HG03521 (cell line): ENCODE measurements at regions not wholly inside any gene's neighbourhood (a gene's known extent, or its start where the extent isn't known, plus 50 kb on each side); places are given as distances from the start of the nearest gene placed in this dataset.

Experiments
- ATAC-seq: cut with Tn5 transposase; IDR thresholded peaks from one replicate; pipeline ENCODE4 v1.9.1; 2021; ENCODE audit warnings: mild to moderate bottlenecking, moderate library complexity; ENCODE audit not compliant: unreplicated experiment

DNA sequence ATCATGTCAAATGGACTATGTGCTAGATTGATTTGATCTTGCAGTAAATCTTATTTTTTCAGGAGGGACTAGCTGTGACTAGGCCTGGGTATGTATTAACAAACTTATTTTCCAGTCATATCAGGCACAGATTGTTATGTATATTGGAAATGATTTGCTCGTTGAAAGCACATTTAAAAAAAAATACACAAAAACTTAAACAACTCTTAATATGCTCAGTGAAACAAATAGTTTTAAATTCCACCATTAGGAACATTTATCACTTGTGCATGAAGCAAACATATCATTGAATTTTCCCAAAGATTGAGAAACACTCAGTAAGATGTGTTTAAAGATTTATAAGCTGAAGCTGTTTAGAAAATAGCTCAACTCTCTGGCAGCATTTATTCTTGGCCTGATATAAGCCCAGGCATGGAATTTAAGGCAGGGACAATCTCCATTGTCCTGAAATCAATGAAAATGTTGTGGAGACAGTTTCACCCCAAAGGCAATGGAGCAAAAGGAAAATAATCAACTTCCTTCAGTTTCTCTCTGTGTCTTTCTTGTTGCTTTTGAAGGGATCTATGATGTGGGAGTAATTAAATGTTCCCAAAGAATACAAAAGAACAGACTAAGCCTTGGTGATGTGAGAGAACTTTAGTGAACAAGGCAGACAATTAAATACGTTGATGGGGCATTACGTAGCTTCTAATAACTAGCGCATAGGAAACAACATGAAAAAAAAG, 250.3 kb downstream of the GPR37 start:
- no peak for ATAC-seq

DNA sequence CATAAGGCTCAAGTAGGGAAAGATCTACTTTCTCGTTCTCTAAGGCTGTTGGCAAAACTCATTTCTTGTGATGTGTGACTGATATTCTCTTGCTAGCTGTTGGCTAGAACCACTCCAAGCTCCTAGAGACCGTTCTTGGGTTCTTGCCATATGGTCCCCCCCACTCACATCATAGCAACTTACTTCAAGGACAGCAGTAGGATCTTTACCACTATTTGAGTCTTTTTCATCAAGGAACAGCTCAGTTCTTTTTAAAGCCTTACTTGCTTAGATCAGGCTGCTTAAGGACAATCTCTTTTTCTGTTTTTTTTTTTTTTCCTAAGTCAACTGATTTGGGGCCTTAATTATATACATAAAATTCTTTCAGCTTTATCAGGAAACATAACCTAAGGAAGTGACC, 251.1 kb downstream of the GPR37 start:
- no peak for ATAC-seq

DNA sequence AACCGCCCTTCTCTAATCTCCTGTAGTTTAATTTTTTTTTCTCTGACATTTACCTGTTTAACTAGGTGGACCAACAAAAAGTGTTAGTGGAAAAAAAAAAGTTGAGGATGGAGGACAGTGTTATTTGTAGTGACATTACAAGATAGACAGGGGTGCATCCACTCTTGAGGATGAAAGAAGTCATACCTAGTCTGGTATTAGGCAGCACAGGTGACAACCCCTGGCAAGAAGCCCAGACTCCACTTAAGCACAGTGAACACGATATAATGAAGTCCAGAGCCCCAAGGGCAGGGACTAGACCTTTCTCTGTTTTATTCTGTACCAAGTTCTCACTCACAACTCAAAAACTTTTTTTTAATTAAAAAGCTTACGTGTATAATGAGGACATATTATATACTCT, 268.4 kb downstream of the GPR37 start:
- no peak for ATAC-seq

DNA sequence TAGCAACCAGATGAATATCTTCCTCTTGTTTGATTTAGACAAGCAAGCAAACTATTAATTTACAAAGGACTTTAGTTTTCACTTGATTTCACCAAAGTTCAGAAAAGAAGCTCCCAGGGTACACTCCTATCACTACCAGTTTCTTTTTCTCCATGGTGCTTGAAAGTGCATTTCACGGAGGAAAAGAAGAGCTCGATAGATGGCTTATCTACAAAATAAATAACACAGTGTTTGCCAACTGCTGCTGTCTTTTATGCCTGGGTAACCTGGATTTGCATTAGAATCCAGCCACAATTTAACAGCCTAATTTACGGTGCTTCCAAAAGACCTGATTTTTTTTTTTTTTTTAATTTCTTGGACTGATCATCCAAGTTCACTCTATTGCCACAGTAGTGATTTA, 275.7 kb downstream of the GPR37 start:
- no peak for ATAC-seq

DNA sequence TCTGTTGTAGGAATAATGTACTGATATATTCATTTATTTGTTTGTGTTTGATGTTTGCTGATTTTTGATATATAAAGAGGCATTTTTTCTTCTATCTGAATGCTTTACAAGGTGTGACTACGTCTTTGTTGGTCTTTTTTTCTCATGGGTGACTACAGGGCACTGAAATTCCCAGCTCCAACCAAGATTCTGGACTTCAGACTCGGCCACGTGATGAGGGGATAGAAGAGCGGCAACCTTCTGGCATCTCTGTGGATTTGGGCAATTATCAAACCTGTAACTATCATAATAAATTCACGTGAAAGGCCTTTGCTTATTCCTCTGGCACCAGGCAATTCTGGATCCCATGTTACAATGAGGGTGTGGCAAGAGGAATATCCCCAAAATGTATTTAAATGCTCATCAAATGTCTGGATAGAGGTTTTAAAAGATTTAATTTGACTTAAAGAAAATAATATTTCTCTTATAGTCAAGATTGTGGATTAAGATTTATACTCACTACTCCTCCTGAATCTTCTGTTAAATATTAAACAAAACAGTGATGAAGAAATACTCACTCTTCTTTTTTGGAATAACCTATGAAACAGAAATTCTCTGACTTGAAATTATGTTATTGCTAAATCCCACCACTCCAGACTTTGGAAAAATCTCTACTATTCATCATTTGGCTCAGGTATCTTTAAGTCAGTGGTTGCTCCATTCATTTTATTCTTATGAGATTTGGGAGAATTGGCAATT, 276.3 kb downstream of the GPR37 start:
- no peak for ATAC-seq

DNA sequence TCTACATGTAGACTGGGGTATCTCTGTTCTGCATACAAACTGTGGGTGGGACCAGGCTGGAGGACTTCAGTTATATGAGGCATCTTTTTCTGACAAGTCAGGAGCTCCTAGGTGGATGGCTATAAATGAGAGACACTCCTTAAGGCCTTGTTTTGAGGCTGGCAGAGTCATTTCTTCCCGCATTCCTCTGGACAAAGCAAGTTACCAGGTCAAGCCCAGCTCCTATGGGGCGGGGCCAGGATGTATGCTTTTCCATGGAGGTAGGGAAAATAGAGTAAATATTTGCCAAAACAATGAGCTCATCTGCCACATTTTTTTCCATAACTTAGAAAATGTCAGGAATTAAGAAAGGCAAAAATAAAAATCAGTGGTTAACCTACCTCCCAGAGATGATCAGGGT, 283.4 kb downstream of the GPR37 start:
- ATAC-seq: no peak

DNA sequence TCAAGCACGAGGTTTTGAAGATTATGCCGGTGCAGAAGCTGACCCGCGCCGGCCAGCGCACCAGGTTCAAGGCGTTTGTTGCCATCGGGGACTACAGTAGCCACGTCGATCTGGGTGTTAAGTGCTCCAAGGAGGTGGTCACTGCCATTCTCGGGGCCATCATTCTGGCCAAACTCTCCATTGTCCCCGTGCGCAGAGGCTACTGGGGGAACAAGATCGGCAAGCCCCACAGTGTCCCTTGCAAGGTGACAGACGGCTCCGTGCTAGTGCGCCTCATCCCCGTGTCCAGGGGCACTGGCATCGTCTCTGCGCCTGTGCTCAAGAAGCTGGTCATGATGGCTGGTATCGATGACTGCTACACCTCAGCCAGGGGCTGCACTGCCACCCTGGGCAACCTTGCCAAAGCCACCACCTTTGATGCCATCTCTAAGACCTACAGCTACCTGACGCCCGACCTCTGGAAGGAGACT, 284.7 kb downstream of the GPR37 start:
- no peak for ATAC-seq

DNA sequence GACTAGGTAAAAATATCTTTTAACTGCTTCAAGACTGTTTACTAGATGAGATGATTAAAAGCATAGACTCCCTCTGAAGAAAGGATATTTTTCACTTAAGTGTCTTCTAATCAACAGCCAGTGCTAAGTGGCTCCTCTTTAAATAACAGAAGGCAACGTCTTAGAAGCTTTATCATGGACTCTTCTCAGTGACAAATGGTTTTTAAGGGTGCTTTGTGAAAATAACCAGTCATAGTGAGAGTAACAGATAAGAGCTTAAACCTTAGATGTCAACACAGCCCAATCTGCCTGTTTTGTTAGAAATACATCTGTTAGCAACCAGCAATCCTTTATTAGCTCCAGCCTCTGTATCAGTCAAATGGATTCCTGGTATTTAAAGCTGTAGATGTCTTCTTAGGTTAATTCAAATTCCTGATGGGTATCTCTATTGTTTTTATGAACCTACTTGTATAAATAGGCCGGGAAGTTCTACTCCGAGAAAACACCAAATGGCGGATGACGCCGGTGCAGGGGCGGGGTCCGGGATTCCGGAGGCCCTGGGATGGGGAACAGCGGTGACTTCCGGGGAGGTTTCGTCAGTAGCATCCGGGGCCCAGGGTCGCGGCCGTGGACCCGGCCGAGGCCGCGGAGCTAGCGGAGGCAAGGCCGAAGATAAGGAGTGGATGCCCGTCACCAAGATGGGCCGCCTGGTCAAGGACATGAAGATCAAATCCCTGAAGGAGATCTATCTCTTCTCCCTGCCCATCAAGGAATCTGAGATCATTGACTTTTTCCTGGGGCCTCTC, 285.4 kb downstream of the GPR37 start:
- no peak for ATAC-seq

DNA sequence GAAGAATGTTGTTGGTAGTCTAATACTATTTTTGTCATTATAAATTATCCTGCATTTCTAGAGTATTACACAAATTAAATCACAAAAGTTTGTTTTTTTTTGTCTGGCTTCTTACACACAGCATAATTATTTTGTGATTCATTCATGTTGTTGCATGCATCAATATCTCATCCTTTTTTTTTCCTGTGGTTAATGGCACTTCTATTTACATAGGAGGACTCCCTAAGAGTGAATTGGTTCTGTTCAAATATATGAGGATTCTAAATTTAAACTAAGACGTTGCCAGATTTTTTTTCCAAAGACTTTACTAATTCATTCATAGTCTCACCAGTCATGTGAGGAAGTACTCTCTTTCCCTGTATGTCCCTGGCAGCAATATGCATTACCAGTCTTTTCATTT, 303.3 kb downstream of the GPR37 start:
- no peak for ATAC-seq

DNA sequence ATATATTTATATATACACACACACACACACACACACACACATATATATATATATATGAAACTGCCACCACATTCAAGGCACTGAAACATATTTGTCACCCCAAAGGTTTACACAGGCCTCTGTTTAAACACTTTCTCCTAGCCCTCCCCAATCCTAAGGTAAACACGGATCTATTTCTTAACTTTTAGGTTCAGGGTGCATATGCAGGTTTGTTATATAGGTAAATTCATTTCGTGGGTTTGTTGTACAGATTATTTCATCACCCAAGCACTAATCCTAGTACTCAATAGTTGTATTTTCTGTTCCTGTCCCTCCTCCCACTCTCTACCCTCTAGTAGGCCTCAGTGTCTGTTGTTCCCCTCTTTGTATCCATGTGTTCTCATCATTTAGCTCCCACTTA, 305.0 kb downstream of the GPR37 start:
- ATAC-seq: no peak

DNA sequence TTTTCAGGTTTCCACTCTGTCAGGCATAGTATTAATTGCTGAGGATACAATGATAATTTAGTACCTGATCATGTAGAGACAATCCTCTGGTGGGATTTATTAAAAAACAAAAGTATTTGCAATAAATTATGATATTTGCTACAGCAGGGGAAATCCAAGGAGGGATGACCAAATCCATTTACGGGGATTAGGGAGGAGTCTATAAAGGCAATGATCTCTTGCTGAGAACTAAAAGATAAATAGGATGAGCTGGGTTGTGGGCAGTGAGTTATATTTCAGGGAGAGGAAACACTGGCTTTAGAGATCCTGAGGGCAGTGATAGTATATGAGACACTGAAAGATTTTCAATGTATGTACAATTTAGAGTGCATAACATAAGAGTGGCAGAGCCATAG, 305.5 kb downstream of the GPR37 start:
- no peak for ATAC-seq

DNA sequence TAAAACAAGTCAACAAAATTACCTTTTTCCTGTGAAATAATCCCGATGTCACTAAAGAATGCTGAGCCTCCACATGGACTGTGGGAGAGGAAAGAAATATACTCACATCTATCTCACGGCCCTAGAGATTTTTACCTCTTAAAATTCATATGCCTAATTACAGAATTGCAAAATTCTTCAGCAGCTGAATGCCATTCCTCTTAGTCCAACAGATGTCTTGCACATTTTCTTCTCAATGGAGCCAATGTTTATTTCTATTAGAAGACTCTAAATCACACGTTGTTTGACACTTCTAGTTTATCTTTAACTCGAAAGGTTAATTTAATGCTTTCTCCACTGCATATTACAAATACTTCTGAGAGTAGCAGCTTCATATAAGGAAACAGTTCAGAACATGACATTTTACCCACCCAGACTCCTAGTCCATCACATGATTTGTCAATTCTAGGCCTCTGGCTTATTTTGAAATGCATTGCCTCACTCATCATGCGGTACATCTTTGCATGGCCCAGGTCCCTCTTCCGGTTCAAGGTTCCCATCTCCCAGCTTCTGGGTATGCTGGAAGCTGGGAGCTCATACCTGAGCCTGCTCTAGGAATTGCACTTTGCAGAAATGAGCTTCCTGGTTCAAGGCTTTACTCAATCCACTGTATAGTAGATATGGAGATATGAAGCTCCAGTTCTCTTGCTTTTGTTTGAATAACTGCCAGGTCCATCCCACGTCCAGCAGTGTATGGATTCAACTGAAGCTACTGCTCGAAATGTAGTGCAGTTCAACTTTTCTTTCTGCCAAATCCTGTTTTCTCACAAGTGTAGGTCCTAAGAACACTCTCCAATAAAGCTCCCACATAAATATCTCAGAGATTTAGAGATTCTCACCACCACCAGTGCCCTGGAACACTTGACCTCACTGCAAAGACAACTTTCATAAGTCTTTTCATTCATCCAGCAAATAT, 306.2 kb downstream of the GPR37 start:
- ATAC-seq: no peak

DNA sequence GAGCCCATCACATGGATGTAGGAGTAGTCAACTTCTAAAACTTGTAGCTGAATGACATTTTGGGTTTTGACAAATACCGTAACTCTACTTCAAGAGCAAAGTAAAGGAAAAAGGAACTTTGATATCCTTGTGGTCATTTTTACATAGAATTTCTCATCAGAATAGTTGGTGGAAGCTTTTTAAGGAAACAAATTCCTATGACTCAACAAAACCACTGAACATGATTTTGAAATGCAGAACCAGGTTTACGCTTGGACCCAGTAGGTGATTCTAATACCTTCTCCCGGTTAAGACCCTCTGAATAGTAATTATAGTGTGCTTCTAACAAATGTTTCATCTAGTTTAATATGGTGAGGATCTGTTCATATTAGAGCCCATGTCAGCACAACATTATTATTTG, 307.8 kb downstream of the GPR37 start:
- ATAC-seq: no peak

DNA sequence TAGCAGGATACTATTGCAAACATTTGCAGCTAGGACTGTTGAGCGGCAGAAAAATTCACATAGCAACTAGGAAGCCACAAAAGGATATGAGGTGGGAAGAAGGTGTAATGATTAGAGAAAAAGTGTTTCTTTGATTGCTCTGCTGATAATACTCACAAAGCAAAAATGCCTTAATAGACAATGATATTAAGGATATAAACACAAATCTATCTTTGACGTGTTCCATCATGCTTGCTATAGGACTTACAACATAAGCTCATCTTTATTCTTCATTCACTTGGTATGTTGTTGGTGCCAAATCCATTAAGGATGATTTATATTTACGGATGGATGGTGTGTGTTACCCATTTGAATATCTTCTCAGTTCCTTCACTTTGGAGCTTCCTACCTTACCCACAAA, 309.3 kb downstream of the GPR37 start:
- no peak for ATAC-seq

DNA sequence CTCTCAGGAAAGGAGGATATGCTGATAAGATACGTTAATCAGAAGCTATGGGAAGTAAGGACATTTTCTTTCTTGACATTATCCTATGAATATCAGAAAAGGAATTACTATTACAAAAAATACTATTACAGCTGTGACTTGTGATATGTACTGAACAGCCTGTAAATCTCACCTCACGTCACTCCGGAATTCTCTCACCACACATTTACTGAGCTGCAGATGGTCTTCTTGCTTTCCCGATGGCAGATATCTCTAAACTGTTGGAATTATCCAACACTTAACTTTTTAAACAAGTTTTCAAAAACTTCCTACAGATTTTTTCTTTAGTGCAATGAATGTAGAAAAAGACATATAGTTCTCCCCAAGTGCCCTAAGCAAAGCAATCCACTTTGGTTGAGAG, 313.4 kb downstream of the GPR37 start:
- no peak for ATAC-seq

DNA sequence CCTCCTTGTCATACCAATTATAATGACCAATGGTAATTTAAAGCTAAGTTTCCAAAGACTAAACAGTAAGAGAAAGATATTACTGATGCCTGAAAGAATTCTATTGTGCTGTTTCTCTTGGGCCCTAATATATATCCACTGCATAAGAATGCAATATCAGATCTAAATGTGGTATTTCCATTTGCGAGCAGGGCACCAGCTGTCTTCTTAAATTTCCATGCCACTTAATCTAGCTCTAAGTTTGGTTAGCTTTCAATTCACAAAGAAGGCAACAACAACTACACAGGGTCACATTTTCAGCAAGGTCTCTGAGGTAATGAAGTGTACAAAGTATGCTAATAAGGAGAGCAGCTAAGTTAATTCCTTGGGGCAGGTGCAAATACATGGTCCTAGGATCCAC, 315.7 kb downstream of the GPR37 start:
- ATAC-seq: no peak

DNA sequence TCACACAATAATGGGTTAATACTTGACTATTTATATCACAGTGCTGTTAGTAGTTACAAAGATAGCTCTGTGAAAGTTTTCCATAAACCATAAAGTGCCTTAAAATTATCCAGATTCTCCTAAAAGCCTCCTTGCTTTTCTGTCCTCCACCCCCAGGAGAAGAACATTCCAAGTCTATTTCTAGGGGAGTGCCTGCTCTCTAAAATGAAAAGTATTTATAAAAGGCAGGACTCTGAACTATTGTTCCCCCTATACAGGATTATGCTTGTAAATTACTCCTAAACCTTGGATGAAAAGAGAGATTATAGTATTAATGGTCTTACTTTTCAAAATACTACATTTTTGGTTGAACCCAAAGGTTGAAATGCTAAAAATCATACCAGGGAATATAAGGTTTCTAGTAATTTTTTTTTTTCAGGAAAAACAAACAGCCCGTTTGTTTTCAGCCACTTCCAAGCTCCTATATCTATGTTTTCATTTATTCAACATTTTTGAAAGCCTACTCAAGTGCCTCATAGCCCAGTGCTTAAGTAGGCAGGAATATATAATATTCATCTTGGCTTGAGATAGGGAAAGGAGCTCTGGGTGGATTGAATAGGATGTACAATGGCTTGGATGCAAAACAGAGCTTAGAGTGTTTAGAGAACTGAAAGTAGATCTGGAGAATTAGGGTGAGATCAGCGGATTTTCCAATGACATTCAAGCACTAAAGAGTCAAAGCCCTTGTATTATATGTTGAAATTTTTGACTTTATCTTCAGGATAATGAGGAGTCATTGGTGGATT, 320.7 kb downstream of the GPR37 start:
- ATAC-seq: no peak

DNA sequence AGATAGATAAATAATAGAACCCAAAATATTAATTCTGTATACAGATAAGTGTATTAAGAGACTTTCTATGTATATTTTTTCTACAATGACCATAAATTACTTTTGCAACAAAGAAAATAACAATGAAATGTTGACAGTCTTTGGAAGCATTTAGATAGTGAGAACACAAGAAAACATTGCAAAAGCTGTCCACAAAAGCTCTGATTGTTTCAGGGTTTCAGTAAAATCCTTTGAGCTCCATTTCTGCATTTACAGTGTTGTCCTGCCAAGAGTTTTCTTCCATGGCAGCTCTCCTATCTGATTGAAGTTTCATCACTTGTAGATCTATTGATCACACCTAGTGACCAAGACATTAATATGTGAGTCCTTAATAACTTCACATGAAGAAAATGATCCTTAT, 321.8 kb downstream of the GPR37 start:
- no peak for ATAC-seq

DNA sequence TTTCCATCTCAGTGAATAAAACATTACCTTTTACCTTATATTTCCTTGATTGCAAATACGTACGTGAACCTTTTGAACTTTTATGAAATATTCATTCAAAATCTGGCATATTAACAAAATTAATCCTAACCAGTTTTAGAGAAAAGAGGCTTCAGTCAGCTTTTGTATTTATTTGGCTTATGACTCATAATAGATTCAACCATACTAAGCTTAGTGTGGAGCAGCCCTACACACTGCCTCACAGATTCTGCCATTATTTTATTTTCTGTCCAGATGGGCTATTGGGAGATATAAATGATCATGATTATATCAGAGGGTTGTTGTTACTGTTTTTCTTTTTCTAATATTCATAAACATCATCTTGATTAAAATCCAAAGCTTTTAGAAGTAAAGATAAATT, 325.5 kb downstream of the GPR37 start:
- no peak for ATAC-seq

DNA sequence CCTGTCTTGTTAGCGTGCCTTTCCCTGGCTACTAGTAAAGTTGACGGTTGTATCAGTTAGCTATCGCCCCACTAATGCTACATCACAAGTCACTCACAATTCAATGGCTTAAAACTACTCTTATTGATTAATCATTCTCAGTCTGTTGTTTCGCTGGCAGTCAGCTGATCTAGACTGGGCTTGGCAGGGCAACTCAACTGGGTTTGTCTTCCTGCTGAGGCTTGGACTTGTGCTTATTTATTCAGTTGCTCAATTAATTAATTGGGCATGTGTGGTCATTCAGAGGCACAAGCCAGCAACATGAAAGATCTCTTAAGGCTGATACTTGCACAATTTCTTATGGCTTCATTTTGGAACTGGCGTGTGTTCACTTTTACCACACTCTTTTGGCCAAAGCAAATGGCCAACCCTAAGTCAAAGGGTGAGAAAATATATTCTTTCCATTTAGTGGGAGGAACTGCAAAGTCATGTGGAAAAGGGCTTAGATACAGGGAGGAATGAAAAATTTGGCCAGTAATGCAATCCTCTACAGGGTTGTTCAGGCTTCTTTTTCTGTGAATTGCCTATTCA, 333.5 kb downstream of the GPR37 start:
- no peak for ATAC-seq
